HEK293T (cell line): ENCODE measurements at regions not wholly inside any gene's neighbourhood (a gene's known extent, or its start where the extent isn't known, plus 50 kb on each side); places are given as distances from the start of the nearest gene placed in this dataset.

Experiments used
- CTCF ChIA-PET: fragments of 350-600 bp; formaldehyde crosslinking; extraction: SDS; loops from one replicate; lab custom pipeline; 2021; ENCODE audit warnings: antibody characterized with exemption, inconsistent platforms; lab: Yijun Ruan, JAX
- POLR2A ChIA-PET: fragments of 350-600 bp; formaldehyde crosslinking; extraction: SDS; loops from one replicate; lab custom pipeline; 2020; ENCODE audit warnings: antibody characterized with exemption, inconsistent platforms; lab: Yijun Ruan, JAX
- DNase-seq: peaks from one replicate; pipeline ENCODE4 v3.0.0; 2012; ENCODE audit warnings: mixed read lengths; ENCODE audit errors: extremely low spot score
- ARNT ChIP-seq: fragments of 450-650 bp; IDR thresholded peaks from 2 replicates; pipeline ENCODE4 v1.6.1; 2017; ENCODE audit warnings: mild to moderate bottlenecking
- BHLHE40 ChIP-seq: fragments of 450-650 bp; IDR thresholded peaks from 2 replicates; pipeline ENCODE4 v1.6.1; 2016; ENCODE audit warnings: mild to moderate bottlenecking, moderate library complexity, borderline replicate concordance
- CTBP1 ChIP-seq: fragments of 450-650 bp; IDR thresholded peaks from 2 replicates; pipeline ENCODE4 v1.6.1; 2016; ENCODE audit warnings: borderline replicate concordance
- ELF4 ChIP-seq: fragments of 450-650 bp; IDR thresholded peaks from 2 replicates; pipeline ENCODE4 v1.6.1; 2017; ENCODE audit warnings: antibody characterized with exemption
- FOXA1 ChIP-seq: fragments of 450-650 bp; IDR thresholded peaks from 2 replicates; pipeline ENCODE4 v1.6.1; 2016; ENCODE audit warnings: mild to moderate bottlenecking
- FOXK2 ChIP-seq: fragments of 450-650 bp; IDR thresholded peaks from 2 replicates; pipeline ENCODE4 v1.6.1; 2016; ENCODE audit warnings: mild to moderate bottlenecking
- FOXM1 ChIP-seq: fragments of 450-650 bp; IDR thresholded peaks from 2 replicates; pipeline ENCODE4 v1.6.1; 2017; ENCODE audit warnings: mild to moderate bottlenecking, borderline replicate concordance
- HDGF ChIP-seq: fragments of 450-650 bp; IDR thresholded peaks from 2 replicates; pipeline ENCODE4 v1.6.1; 2017; ENCODE audit warnings: antibody characterized with exemption, borderline replicate concordance
- L3MBTL2 ChIP-seq: fragments of 450-650 bp; conservative IDR thresholded peaks from 2 replicates; pipeline ENCODE4 v1.6.1; 2016; ENCODE audit warnings: mild to moderate bottlenecking
- LEF1 ChIP-seq: fragments of 450-650 bp; IDR thresholded peaks from 2 replicates; pipeline ENCODE4 v1.6.1; 2017; ENCODE audit warnings: mild to moderate bottlenecking, borderline replicate concordance
- NFRKB ChIP-seq: fragments of 450-650 bp; IDR thresholded peaks from 2 replicates; pipeline ENCODE4 v1.6.1; 2016; ENCODE audit warnings: mild to moderate bottlenecking, moderate library complexity
- PKNOX1 ChIP-seq: fragments of 450-650 bp; IDR thresholded peaks from 2 replicates; pipeline ENCODE4 v1.6.1; 2016
- SP1 ChIP-seq: fragments of 450-650 bp; IDR thresholded peaks from 2 replicates; pipeline ENCODE4 v1.6.1; 2017
- SUZ12 ChIP-seq: fragments of 450-650 bp; IDR thresholded peaks from 2 replicates; pipeline ENCODE4 v1.6.1; 2016; ENCODE audit warnings: mild to moderate bottlenecking
- TARDBP ChIP-seq: fragments of 450-650 bp; IDR thresholded peaks from 2 replicates; pipeline ENCODE4 v1.6.1; 2016
- ZNF384 ChIP-seq: fragments of 450-650 bp; IDR thresholded peaks from 2 replicates; pipeline ENCODE4 v1.6.1; 2016

- CTCF ChIA-PET = no interaction called here
- POLR2A ChIA-PET = no interaction called here
- DNase-seq = no peak
- TF ChIP-seq ARNT (no peak), SP1 (no peak), TARDBP (no peak), ZNF384 (no peak), FOXK2 (no peak), NFRKB (no peak), L3MBTL2 (no peak), ELF4 (no peak), FOXA1 (no peak), PKNOX1 (no peak), HDGF (no peak), FOXM1 (no peak), CTBP1 (no peak), BHLHE40 (no peak), LEF1 (no peak), SUZ12 (no peak)
These were observed 122.7 kb upstream of the GLI2 start for GRCh38 chr2:120612931-120613330.

- DNase-seq = no peak
- ChIA-PET POLR2A (no interaction called here), CTCF (no interaction called here)
- TF ChIP-seq LEF1 (no peak), SP1 (no peak), ELF4 (no peak), FOXK2 (no peak), SUZ12 (no peak)
These were observed 121.7 kb upstream of the GLI2 start for GRCh38 chr2:120613742-120614571.

- DNase-seq = no peak
- CTCF ChIA-PET = no interaction called here
- POLR2A ChIA-PET = no interaction called here
These were observed 120.8 kb upstream of the GLI2 start for GRCh38 chr2:120614901-120615300.

GRCh38 chr2:120616261-120616660, 119.4 kb upstream of the GLI2 start:
- ChIA-PET POLR2A (no interaction called here), CTCF (no interaction called here)
- TF ChIP-seq SP1 (no peak), ARNT (no peak), HDGF (no peak), CTBP1 (no peak), FOXA1 (no peak), FOXM1 (no peak), L3MBTL2 (no peak), NFRKB (no peak), SUZ12 (no peak), FOXK2 (no peak), PKNOX1 (no peak), ELF4 (no peak), TARDBP (no peak), LEF1 (no peak), BHLHE40 (no peak), ZNF384 (no peak)
- DNase-seq = no peak

More at GRCh38 chr2:120614901-120615300, 120.8 kb upstream of the GLI2 start:
- no peak for TF ChIP-seq SUZ12
- TF ChIP-seq NFRKB = no peak
- no peak for TF ChIP-seq FOXK2
- no peak for TF ChIP-seq CTBP1
- TF ChIP-seq FOXA1 = no peak

- no peak for DNase-seq
- CTCF ChIA-PET = no interaction called here
- POLR2A ChIA-PET = no interaction called here
- no peak for TF ChIP-seq NFRKB
- no peak for TF ChIP-seq ZNF384
- no peak for TF ChIP-seq FOXK2
- no peak for TF ChIP-seq HDGF
- TF ChIP-seq BHLHE40 = no peak
- no peak for TF ChIP-seq FOXA1
- no peak for TF ChIP-seq PKNOX1
- TF ChIP-seq ARNT = no peak
- TF ChIP-seq SP1 = no peak
- no peak for TF ChIP-seq ELF4
These were observed 118.6 kb upstream of the GLI2 start for GRCh38 chr2:120617055-120617454.

- DNase-seq = no peak
- no peak for TF ChIP-seq SUZ12
- TF ChIP-seq ZNF384 = no peak
- TF ChIP-seq SP1 = no peak
- TF ChIP-seq FOXA1 = no peak
- no peak for TF ChIP-seq NFRKB
- TF ChIP-seq HDGF = no peak
- TF ChIP-seq ARNT = no peak
- no peak for TF ChIP-seq LEF1
- no peak for TF ChIP-seq BHLHE40
- no peak for TF ChIP-seq TARDBP
- TF ChIP-seq CTBP1 = no peak
- no peak for TF ChIP-seq PKNOX1
- no peak for TF ChIP-seq L3MBTL2
- no peak for TF ChIP-seq FOXK2
- TF ChIP-seq FOXM1 = no peak
- no peak for TF ChIP-seq ELF4
- CTCF ChIA-PET = interaction anchor here (0.6 kb wide), 1 partner anchor 21 kb away, joined by 5 read pairs; no protein-coding TSS in a partner anchor
- POLR2A ChIA-PET = interaction anchor here (0.6 kb wide), 1 partner anchor 809 kb away, joined by 3 read pairs; no protein-coding TSS in a partner anchor
These were observed 116.8 kb upstream of the GLI2 start for GRCh38 chr2:120618830-120619229.
